Ovary (tissue), 3 donors: ENCODE measurements at regions not wholly inside any gene's neighbourhood (a gene's known extent, or its start where the extent isn't known, plus 50 kb on each side); places are given as distances from the start of the nearest gene placed in this dataset.

Experiments used
- EP300 ChIP-seq: sonication (generic); formaldehyde crosslinking; IDR thresholded peaks from one replicate; pipeline ENCODE4 v1.6.1; 2017; ENCODE audit warnings: antibody characterized with exemption
- TF ChIP-seq, protein P1 (sequence below), 3 donors: fragments of 450-650 bp in 2 of 3; fragments of 200-600 bp in 1 of 3; IDR thresholded peaks; one replicate each; pipeline versions ENCODE4 v1.5.1 to v1.8.0; 2016 to 2022; ENCODE audit warnings: antibody characterized with exemption in 3 of 3, mild to moderate bottlenecking in 1 of 3
- donor health status: DM: no; HTN: no; CAD: no.

GRCh38 chr5:96112123-96112670, 150.5 kb upstream of the ELL2 start:
- TF ChIP-seq, protein P1, sequence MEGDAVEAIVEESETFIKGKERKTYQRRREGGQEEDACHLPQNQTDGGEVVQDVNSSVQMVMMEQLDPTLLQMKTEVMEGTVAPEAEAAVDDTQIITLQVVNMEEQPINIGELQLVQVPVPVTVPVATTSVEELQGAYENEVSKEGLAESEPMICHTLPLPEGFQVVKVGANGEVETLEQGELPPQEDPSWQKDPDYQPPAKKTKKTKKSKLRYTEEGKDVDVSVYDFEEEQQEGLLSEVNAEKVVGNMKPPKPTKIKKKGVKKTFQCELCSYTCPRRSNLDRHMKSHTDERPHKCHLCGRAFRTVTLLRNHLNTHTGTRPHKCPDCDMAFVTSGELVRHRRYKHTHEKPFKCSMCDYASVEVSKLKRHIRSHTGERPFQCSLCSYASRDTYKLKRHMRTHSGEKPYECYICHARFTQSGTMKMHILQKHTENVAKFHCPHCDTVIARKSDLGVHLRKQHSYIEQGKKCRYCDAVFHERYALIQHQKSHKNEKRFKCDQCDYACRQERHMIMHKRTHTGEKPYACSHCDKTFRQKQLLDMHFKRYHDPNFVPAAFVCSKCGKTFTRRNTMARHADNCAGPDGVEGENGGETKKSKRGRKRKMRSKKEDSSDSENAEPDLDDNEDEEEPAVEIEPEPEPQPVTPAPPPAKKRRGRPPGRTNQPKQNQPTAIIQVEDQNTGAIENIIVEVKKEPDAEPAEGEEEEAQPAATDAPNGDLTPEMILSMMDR (IDR thresholded peaks at IDR 0.05): no peak
- TF ChIP-seq EP300: no peak
